Naive B cell (primary cell): ENCODE measurements at regions not wholly inside any gene's neighbourhood (a gene's known extent, or its start where the extent isn't known, plus 50 kb on each side); places are given as distances from the start of the nearest gene placed in this dataset.

Source experiments
- ATAC-seq, 2 donors: fragments of 150-1000 bp; cut with Tn5 transposase; 2 replicates each; pipeline ENCODE4 v1.10.0; 2021; ENCODE audit warnings: low read depth in 2 of 2, mild to moderate bottlenecking in 2 of 2, moderate library complexity in 2 of 2
- DNase-seq: peaks from one replicate; pipeline ENCODE4 v3.0.0; 2022
- H3K27ac Mint-ChIP-seq, 6 donors: one replicate each; pipeline ENCODE4 v1.8.0; 2020 to 2022; ENCODE audit warnings: mild to moderate bottlenecking in 6 of 6, mixed read lengths in 6 of 6, moderate library complexity in 5 of 6, inconsistent platforms in 2 of 6
- H3K27me3 Mint-ChIP-seq, 3 donors: one replicate each; pipeline ENCODE4 v1.8.0; 2021 to 2022; ENCODE audit warnings: mixed read lengths in 3 of 3, mild to moderate bottlenecking in 1 of 3
- H3K36me3 Mint-ChIP-seq, 2 donors: one replicate each; pipeline ENCODE4 v1.8.0; 2020 to 2022; ENCODE audit warnings: mixed read lengths in 2 of 2, inconsistent platforms in 1 of 2, mild to moderate bottlenecking in 1 of 2
- H3K4me1 Mint-ChIP-seq, 3 donors: one replicate each; pipeline ENCODE4 v1.8.0; 2020 to 2022; ENCODE audit warnings: mixed read lengths in 3 of 3, inconsistent platforms in 1 of 3, mild to moderate bottlenecking in 1 of 3, moderate library complexity in 1 of 3
- H3K4me3 Mint-ChIP-seq, 8 donors: one replicate each; pipeline ENCODE4 v1.8.0; 2020 to 2022; ENCODE audit warnings: mild to moderate bottlenecking in 8 of 8, mixed read lengths in 8 of 8, moderate library complexity in 8 of 8, inconsistent platforms in 2 of 8
- H3K9me3 Mint-ChIP-seq, 7 donors: one replicate each; pipeline ENCODE4 v1.8.0; 2020 to 2022; ENCODE audit warnings: mixed read lengths in 7 of 7, mild to moderate bottlenecking in 5 of 7, inconsistent platforms in 2 of 7, moderate library complexity in 1 of 7

DNA sequence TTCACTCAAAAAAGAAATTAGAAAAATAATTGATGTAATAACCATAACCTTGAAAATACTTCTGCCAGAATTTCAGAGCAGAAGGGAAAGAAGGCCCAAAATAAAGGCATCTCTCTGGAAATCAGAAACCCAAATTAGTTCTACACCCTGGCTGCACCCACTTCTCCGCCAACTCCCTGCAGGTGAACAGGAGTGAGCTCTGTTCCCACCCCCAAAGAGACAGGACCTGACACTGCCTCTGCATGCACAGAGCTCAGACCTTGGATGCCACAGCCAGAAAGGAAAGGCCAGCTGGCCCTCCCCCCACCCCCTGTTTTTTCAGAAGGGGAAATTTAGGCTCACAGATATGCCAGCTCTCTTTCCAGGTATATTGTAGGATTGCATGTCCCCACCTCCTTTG, 228.2 kb downstream of the BCL11B start:
- ATAC-seq: no peak
- no peaks in the 10 kb centered on the region for H3K27me3 Mint-ChIP-seq
- H3K9me3 Mint-ChIP-seq: peaks cover 2 to 21% (median 11%) of the 10 kb centered on the region in 7 donors
- no peak for DNase-seq
- no peak overlapping the region for H3K4me3 Mint-ChIP-seq
- H3K27ac Mint-ChIP-seq: no peak overlapping the region
- H3K36me3 Mint-ChIP-seq: no peaks in the 10 kb centered on the region
- no peaks in the 10 kb centered on the region for H3K4me1 Mint-ChIP-seq

DNA sequence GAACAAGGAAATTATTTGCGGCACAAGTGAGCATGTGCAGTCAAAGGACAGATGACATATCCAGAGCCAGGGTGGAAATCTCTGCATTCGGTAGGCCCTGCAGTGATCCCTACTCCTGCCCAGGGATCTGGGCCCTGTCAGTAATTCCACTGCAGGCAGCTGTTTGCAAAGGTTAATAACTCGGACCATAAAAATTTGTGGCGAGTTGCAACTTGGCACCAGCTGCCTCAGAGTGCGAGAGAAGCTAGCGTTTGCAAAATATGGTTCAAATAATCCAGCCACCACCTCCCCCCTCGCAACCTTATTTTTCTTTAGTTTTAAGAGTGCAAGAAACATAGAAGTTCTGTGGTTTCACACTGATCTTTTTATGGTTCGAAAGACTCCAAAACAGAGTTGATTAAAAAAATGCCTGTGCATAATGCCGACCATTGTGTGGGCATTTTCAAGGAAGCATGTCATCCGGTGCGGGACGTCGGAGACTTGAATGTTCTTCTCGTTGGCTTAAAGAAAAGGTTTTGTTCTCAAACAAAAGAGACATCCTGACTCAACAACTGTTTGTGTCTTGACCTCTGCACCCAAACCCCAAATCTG, 224.5 kb downstream of the BCL11B start:
- ATAC-seq: no peak
- H3K9me3 Mint-ChIP-seq: peaks cover 8 to 52% (median 18%) of the 10 kb centered on the region in 7 donors
- DNase-seq: no peak
- no peaks in the 10 kb centered on the region for H3K36me3 Mint-ChIP-seq
- H3K27me3 Mint-ChIP-seq: no peaks in the 10 kb centered on the region
- H3K27ac Mint-ChIP-seq: no peak overlapping the region
- no peaks in the 10 kb centered on the region for H3K4me1 Mint-ChIP-seq
- H3K4me3 Mint-ChIP-seq: no peak overlapping the region

DNA sequence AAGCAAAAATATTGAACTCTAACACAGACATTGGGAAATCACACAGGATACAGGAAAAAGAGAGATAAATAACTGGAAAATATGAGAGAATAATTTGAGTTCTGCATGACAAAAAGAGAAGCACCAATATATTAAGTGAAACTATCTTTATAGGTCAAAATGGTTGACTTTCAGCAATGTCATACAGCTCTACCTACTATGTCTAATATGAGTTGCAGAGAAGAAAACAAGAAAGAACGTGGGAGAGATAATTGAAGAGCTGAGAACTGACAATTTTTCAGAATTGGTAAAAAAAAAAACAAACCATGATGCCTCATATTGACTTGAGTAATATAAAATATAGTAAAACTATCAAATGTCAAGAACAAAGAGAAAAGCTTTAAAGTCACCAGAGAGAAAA, 221.7 kb downstream of the BCL11B start:
- H3K9me3 Mint-ChIP-seq: peaks cover 11 to 53% (median 15%) of the 10 kb centered on the region in 7 donors
- DNase-seq (no peak), ATAC-seq (no peak)
- no peaks in the 10 kb centered on the region for H3K4me1 Mint-ChIP-seq
- no peaks in the 10 kb centered on the region for H3K27me3 Mint-ChIP-seq
- no peaks in the 10 kb centered on the region for H3K36me3 Mint-ChIP-seq
- no peak overlapping the region for H3K4me3 Mint-ChIP-seq
- H3K27ac Mint-ChIP-seq: no peak overlapping the region

DNA sequence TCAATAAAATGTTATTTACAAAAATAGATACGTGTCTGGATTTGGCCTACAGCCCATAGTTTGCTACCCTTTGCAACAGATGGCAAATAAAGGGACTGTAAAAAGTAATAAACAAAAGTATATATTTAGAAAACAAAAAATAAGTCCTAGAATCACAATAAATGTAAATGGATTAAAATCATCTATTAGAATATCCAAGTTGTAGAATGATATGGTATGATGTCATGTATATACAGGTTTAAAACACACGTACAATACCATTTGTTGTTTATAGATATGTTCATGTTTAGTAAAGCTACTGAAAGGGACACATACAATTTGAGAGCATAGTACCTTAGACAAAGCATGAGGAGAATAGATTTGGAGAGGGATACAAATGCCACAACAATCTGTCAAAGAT, 219.5 kb downstream of the BCL11B start:
- ATAC-seq (no peak), DNase-seq (no peak)
- H3K9me3 Mint-ChIP-seq: peaks cover 12 to 58% (median 17%) of the 10 kb centered on the region in 7 donors
- H3K4me3 Mint-ChIP-seq: no peak overlapping the region
- no peaks in the 10 kb centered on the region for H3K4me1 Mint-ChIP-seq
- H3K36me3 Mint-ChIP-seq: no peaks in the 10 kb centered on the region
- no peaks in the 10 kb centered on the region for H3K27me3 Mint-ChIP-seq
- no peak overlapping the region for H3K27ac Mint-ChIP-seq

GRCh38 chr14:99055019-99055418, 217.0 kb downstream of the BCL11B start:
- Mint-ChIP-seq H3K4me1 (no peaks in the 10 kb centered on the region), H3K9me3 (peaks cover 12 to 57% (median 17%) of the 10 kb centered on the region in 7 donors), H3K27ac (no peak overlapping the region), H3K36me3 (no peaks in the 10 kb centered on the region), H3K4me3 (no peak overlapping the region), H3K27me3 (no peaks in the 10 kb centered on the region)
- ATAC-seq: no peak
- DNase-seq: no peak

- H3K36me3 Mint-ChIP-seq: no peaks in the 10 kb centered on the region
- H3K4me1 Mint-ChIP-seq: no peaks in the 10 kb centered on the region
- peaks cover 11 to 49% (median 15%) of the 10 kb centered on the region in 7 donors for H3K9me3 Mint-ChIP-seq
- no peak for DNase-seq
- H3K27me3 Mint-ChIP-seq: no peaks in the 10 kb centered on the region
- H3K4me3 Mint-ChIP-seq: no peak overlapping the region
- ATAC-seq: no peak
- H3K27ac Mint-ChIP-seq: no peak overlapping the region
Observed at GRCh38 chr14:99055816-99056215, 216.2 kb downstream of the BCL11B start.

DNA sequence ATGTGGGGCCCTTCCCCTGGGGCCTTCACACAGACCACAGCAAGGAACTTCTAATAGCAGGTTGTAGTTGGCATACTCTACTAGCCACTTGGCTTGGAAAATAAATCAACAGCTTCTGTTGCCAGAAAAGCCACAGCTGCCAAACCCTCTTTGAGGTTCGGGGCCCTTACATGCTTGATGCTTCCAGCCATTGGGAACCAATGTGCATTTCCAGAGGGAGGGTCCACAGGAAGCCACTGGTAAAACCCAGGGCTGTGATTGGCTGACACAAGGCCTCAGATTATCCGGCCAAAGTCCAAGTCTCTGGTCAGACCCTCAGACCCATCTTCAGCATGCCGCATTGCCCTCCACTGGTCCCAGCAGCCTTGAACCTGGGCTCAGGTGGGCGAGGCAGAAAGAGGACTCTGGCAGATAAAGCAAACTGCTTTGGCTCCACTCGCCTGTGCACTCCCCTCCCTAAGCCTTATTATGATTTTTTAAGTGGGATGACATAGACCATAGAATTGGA, 214.4 kb downstream of the BCL11B start:
- H3K27ac Mint-ChIP-seq: no peak overlapping the region
- ATAC-seq (no peak), DNase-seq (no peak)
- H3K36me3 Mint-ChIP-seq: no peaks in the 10 kb centered on the region
- no peaks in the 10 kb centered on the region for H3K27me3 Mint-ChIP-seq
- peaks cover 5 to 33% (median 10%) of the 10 kb centered on the region in 7 donors for H3K9me3 Mint-ChIP-seq
- H3K4me1 Mint-ChIP-seq: no peaks in the 10 kb centered on the region
- H3K4me3 Mint-ChIP-seq: no peak overlapping the region

GRCh38 chr14:99058542-99058941, 213.5 kb downstream of the BCL11B start:
- Mint-ChIP-seq H3K9me3 (peaks cover 2 to 23% (median 6%) of the 10 kb centered on the region in 7 donors), H3K36me3 (no peaks in the 10 kb centered on the region), H3K4me1 (no peaks in the 10 kb centered on the region), H3K4me3 (no peak overlapping the region), H3K27ac (no peak overlapping the region), H3K27me3 (no peaks in the 10 kb centered on the region)
- ATAC-seq (no peak), DNase-seq (no peak)

DNA sequence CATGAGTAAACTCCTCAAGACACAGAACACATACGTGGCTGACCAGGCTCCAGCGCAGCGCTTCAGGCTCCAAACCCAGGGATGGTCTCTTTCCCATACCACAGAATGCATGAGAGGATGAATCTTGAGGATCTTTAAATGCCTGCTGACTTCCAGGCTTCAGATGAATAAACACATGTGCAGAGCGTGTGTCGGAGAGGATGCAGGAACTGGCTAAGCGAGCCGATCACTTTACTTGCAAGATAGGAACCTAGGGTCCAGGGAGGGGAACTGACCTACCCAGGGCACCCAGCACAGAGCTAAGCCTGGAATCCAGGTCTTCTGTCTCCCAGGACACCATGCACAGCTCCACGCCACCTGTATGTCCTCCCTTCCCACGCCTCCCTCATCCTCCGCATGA, 209.8 kb downstream of the BCL11B start:
- DNase-seq: no peak
- Mint-ChIP-seq H3K36me3 (no peaks in the 10 kb centered on the region), H3K27ac (peak overlapping the region in 1 of 6 donors; percentile 12), H3K27me3 (no peaks in the 10 kb centered on the region), H3K9me3 (peaks cover 0 to 7% (median 2%) of the 10 kb centered on the region in 7 donors), H3K4me3 (no peak overlapping the region), H3K4me1 (no peaks in the 10 kb centered on the region)
- no peak for ATAC-seq

DNA sequence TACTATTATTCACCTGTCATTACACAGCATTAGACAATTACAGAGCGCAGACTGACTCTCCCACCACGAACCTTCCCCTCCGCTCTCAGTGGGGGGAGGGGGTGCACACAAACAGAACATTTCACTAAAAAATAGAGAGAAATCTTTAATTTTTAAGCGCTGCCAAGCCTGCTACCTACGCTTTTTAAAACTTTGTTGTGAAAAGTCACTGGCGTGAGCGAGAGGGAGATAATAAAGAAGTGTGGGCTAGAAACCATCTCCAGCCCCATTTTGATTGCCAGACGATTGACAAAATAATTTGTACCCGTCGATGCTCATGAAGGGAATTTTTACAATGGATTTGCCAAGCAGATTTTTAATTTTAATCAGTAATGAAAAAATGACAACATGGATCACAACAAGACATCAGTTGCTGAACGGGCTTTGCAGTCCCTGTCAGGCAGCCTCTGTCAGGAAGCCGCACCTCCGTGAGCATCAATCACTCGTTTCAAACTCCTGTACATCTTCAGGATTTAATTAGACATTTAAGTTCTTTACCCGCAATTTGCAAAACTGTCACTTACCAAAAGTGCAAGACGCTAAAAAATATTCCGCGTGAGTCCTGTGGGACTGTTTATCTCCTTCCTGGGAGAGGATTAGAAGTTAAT, 209.1 kb downstream of the BCL11B start:
- DNase-seq: no peak
- H3K9me3 Mint-ChIP-seq: peaks cover 0 to 6% (median 0%) of the 10 kb centered on the region in 7 donors
- ATAC-seq: no peak
- no peaks in the 10 kb centered on the region for H3K27me3 Mint-ChIP-seq
- H3K4me3 Mint-ChIP-seq: no peak overlapping the region
- H3K27ac Mint-ChIP-seq: no peak overlapping the region
- no peaks in the 10 kb centered on the region for H3K36me3 Mint-ChIP-seq
- H3K4me1 Mint-ChIP-seq: no peaks in the 10 kb centered on the region

DNA sequence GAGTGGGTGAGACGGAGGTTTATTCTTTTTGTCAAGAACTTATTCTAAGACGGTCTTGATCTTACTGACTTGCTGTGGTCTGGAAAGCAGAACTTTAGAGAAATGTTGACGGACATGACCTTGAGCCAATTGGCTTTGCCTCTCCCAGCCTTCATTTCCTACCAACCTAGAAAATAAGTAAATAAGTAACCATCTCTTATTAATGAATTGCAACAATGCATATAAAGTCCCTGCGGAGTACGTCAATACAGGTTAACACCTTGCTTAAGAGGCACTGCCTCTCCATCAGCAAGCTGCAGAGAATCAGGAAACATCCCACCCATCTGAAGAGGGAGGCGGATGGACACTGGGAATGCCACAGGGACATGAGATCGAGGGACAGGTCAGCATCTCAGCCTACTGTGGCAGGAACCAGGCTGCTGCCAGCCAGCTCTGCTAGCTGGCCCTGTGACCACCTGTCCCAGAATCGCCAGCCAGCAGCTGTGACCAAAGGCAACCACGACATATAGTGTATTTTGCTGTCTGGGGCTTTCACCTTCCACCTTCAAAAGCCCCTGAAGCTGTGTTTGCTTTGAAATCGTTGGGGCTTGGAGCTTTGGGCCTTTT, 208.3 kb downstream of the BCL11B start:
- no peaks in the 10 kb centered on the region for H3K36me3 Mint-ChIP-seq
- DNase-seq (no peak), ATAC-seq (no peak)
- H3K27ac Mint-ChIP-seq: no peak overlapping the region
- peaks cover 0 to 4% (median 0%) of the 10 kb centered on the region in 7 donors for H3K9me3 Mint-ChIP-seq
- no peaks in the 10 kb centered on the region for H3K4me1 Mint-ChIP-seq
- H3K27me3 Mint-ChIP-seq: no peaks in the 10 kb centered on the region
- no peak overlapping the region for H3K4me3 Mint-ChIP-seq

- Mint-ChIP-seq H3K9me3 (peaks cover 0 to 4% (median 0%) of the 10 kb centered on the region in 7 donors), H3K4me3 (no peak overlapping the region)
Observed at GRCh38 chr14:99064262-99064954, 207.6 kb downstream of the BCL11B start.

DNA sequence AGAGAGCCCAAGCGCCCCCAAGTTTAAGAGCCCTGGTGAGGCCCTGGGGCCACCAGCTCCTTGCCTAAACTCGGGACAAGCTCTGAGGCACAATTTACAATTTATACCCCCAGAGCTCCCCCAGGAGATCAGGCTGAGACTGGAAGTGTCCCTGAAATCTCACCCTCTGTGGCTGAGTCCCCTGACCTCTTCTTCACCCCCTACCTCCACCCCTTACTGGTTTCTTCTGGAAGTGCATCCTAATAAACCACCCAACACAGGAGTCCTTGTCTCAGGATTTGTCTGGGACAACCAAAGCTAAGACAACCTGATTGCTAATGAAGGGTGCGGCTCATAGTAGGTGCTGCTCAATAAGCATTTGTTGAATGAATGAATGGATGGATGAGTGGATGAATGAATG, 206.4 kb downstream of the BCL11B start:
- no peak for DNase-seq
- ATAC-seq: no peak
- Mint-ChIP-seq H3K27me3 (no peaks in the 10 kb centered on the region), H3K9me3 (peaks cover 0 to 4% (median 2%) of the 10 kb centered on the region in 7 donors), H3K4me1 (no peaks in the 10 kb centered on the region), H3K4me3 (no peak overlapping the region), H3K27ac (no peak overlapping the region), H3K36me3 (peaks cover 0 to 8% of the 10 kb centered on the region in 2 donors)

More at GRCh38 chr14:99064262-99064954, 207.6 kb downstream of the BCL11B start:
- DNase-seq (no peak), ATAC-seq (no peak)
- H3K27ac Mint-ChIP-seq: peak overlapping the region in 1 of 6 donors; percentile 7
- H3K27me3 Mint-ChIP-seq: no peaks in the 10 kb centered on the region
- no peaks in the 10 kb centered on the region for H3K4me1 Mint-ChIP-seq
- H3K36me3 Mint-ChIP-seq: no peaks in the 10 kb centered on the region
